Esophagus muscularis mucosa (tissue), 4 donors: ENCODE measurements at regions not wholly inside any gene's neighbourhood (a gene's known extent, or its start where the extent isn't known, plus 50 kb on each side); places are given as distances from the start of the nearest gene placed in this dataset.

Source experiments
- EP300 ChIP-seq: sonication (generic); formaldehyde crosslinking; IDR thresholded peaks from one replicate; pipeline ENCODE4 v1.6.1; 2017; ENCODE audit warnings: antibody characterized with exemption
- POLR2A ChIP-seq: fragments of 450-650 bp; IDR thresholded peaks from one replicate; pipeline ENCODE4 v1.6.1; 2017; ENCODE audit warnings: antibody characterized with exemption, moderate library complexity, mild to moderate bottlenecking, low read depth
- POLR2AphosphoS5 ChIP-seq, 2 donors: sonication (generic); formaldehyde crosslinking; IDR thresholded peaks; one replicate each; pipeline ENCODE4 v1.6.1; 2017; ENCODE audit warnings: antibody characterized with exemption in 2 of 2
- TF ChIP-seq, protein P1 (sequence below), 3 experiments: fragments of 200-600 bp in 2 of 3; fragments of 450-650 bp in 1 of 3; sonication (generic) in 2 of 3; IDR thresholded peaks; one replicate each; pipeline ENCODE4 v1.5.1; 2017 to 2019; ENCODE audit warnings: antibody characterized with exemption in 3 of 3, mild to moderate bottlenecking in 2 of 3, moderate library complexity in 1 of 3

DNA sequence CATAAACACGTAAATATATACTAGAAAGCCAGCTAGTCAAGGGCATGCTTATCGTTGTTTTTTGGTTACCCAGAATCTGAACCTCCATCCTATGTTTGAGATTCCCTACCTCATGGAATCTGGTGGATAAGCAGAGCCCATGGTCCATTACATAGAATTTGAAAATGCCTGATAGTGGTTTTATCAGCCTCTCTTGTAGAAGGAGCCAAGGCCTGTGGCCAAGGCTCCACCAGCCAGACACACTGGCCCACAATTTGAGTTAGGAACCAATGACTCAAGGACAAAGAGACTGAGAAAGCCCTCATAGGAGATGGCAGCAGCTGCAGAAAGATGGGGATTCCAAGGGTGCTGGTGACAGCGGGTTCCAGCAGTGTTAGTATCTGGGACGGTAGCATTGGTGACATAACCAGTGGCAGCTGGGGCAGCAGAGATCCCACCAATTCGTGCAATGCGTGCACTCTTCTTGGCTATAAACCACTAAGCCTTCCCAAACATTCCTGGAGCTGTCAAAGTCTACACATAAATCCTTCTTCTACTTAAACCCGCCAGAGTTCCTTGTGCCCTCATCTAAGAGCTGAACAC lies 51.2 kb upstream of the RMDN2 start:
- TF ChIP-seq, protein P1, sequence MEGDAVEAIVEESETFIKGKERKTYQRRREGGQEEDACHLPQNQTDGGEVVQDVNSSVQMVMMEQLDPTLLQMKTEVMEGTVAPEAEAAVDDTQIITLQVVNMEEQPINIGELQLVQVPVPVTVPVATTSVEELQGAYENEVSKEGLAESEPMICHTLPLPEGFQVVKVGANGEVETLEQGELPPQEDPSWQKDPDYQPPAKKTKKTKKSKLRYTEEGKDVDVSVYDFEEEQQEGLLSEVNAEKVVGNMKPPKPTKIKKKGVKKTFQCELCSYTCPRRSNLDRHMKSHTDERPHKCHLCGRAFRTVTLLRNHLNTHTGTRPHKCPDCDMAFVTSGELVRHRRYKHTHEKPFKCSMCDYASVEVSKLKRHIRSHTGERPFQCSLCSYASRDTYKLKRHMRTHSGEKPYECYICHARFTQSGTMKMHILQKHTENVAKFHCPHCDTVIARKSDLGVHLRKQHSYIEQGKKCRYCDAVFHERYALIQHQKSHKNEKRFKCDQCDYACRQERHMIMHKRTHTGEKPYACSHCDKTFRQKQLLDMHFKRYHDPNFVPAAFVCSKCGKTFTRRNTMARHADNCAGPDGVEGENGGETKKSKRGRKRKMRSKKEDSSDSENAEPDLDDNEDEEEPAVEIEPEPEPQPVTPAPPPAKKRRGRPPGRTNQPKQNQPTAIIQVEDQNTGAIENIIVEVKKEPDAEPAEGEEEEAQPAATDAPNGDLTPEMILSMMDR (IDR thresholded peaks at IDR 0.05): no peak
- TF ChIP-seq POLR2A (no peak), POLR2AphosphoS5 (IDR thresholded peaks at IDR 0.05) (no peak), EP300 (no peak)
